Uterus (tissue), 2 donors: ENCODE measurements at regions not wholly inside any gene's neighbourhood (a gene's known extent, or its start where the extent isn't known, plus 50 kb on each side); places are given as distances from the start of the nearest gene placed in this dataset.

Experiments used
- CTCF ChIP-seq, 4 experiments: fragments of 200-600 bp in 2 of 4; fragments of 450-650 bp in 2 of 4; sonication (generic) in 2 of 4; IDR thresholded peaks; one replicate each; pipeline ENCODE4 v1.5.1; 2016 to 2019; ENCODE audit warnings: antibody characterized with exemption in 4 of 4, mild to moderate bottlenecking in 2 of 4, moderate library complexity in 1 of 4
- POLR2A ChIP-seq, 2 donors: fragments of 450-650 bp; IDR thresholded peaks; one replicate each; pipeline ENCODE4 v1.6.1; 2016; ENCODE audit warnings: antibody characterized with exemption in 2 of 2, mild to moderate bottlenecking in 1 of 2, moderate library complexity in 1 of 2

GRCh38 chr16:73427164-73427563, 379.2 kb upstream of the ZFHX3 start:
- TF ChIP-seq CTCF (IDR thresholded peaks at IDR 0.05) (no peak), POLR2A (IDR thresholded peaks at IDR 0.05) (no peak)
